Smooth muscle cell (in vitro differentiated cells): ENCODE measurements at regions not wholly inside any gene's neighbourhood (a gene's known extent, or its start where the extent isn't known, plus 50 kb on each side); places are given as distances from the start of the nearest gene placed in this dataset.

Source experiments
- DNase-seq: peaks from one replicate; lab custom pipeline; 2025; ENCODE audit not compliant: unreplicated experiment; lab: John Stamatoyannopoulos, UW
- H2AFZ ChIP-seq: fragments of 200-600 bp; sonication (generic); 2 replicates; pipeline ENCODE4 v1.6.0; 2016; ENCODE audit warnings: antibody characterized with exemption, low read depth, mild to moderate bottlenecking
- H3F3A ChIP-seq: fragments of 200-600 bp; sonication (generic); 2 replicates; pipeline ENCODE4 v1.6.0; 2017; ENCODE audit warnings: antibody characterized with exemption, low read depth
- H3K27ac ChIP-seq: fragments of 200-600 bp; sonication (generic); 2 replicates; pipeline ENCODE4 v1.5.1; 2016; ENCODE audit warnings: low read depth, mild to moderate bottlenecking
- H3K27me3 ChIP-seq: fragments of 200-600 bp; sonication (generic); 2 replicates; pipeline ENCODE4 v1.6.1; 2016; ENCODE audit warnings: low read depth, mild to moderate bottlenecking
- H3K36me3 ChIP-seq: fragments of 200-600 bp; sonication (generic); 2 replicates; pipeline ENCODE4 v1.5.1; 2016; ENCODE audit warnings: low read depth
- H3K4me1 ChIP-seq: fragments of 200-600 bp; sonication (generic); 2 replicates; pipeline ENCODE4 v1.5.1; 2016; ENCODE audit warnings: low read depth
- H3K4me2 ChIP-seq: fragments of 200-600 bp; sonication (generic); 2 replicates; pipeline ENCODE4 v1.6.0; 2016; ENCODE audit warnings: mild to moderate bottlenecking
- H3K4me3 ChIP-seq: fragments of 200-600 bp; sonication (generic); 2 replicates; pipeline ENCODE4 v1.5.1; 2016; ENCODE audit warnings: mild to moderate bottlenecking
- H3K79me2 ChIP-seq: fragments of 200-600 bp; sonication (generic); 2 replicates; pipeline ENCODE4 v1.6.0; 2016; ENCODE audit warnings: low read depth, mild to moderate bottlenecking
- H3K9ac ChIP-seq: fragments of 200-600 bp; sonication (generic); 2 replicates; pipeline ENCODE4 v1.6.0; 2016; ENCODE audit warnings: low read depth
- H3K9me3 ChIP-seq: fragments of 200-600 bp; sonication (generic); replicated peaks from 2 replicates; pipeline ENCODE4 v1.5.1; 2016; ENCODE audit warnings: low read depth
- H4K20me1 ChIP-seq: fragments of 200-600 bp; sonication (generic); 2 replicates; pipeline ENCODE4 v1.6.0; 2016; ENCODE audit warnings: low read depth
- CTCF ChIP-seq: fragments of 200-600 bp; sonication (generic); IDR thresholded peaks from 2 replicates; pipeline ENCODE4 v1.5.1; 2017; ENCODE audit warnings: borderline replicate concordance, mild to moderate bottlenecking, antibody characterized with exemption; ENCODE audit not compliant: insufficient read depth, poor library complexity, severe bottlenecking
- WGBS: methylation state at CpG from one replicate; pipeline ENCODE4 v1.1.7; 2016; ENCODE audit warnings: low lambda C conversion rate; 5-methylcytosine and 5-hydroxymethylcytosine counted together

- Histone ChIP-seq H3K9me3 (no peaks in the 10 kb centered on the region), H3K4me3 (no peak overlapping the region), H3K4me1 (peaks cover 18% of the 10 kb centered on the region), H3F3A (no peaks in the 10 kb centered on the region), H3K27ac (no peak overlapping the region), H4K20me1 (no peaks in the 10 kb centered on the region), H3K9ac (no peak overlapping the region), H3K79me2 (no peaks in the 10 kb centered on the region), H2AFZ (no peak overlapping the region), H3K27me3 (no peaks in the 10 kb centered on the region), H3K36me3 (no peaks in the 10 kb centered on the region), H3K4me2 (no peak overlapping the region)
- no peak for TF ChIP-seq CTCF
- DNase-seq: no peak
- 70% methylated on average over 14 of the region's 14 CpGs for WGBS
Observed at GRCh38 chr12:107400686-107401447, 284.7 kb upstream of the PWP1 start.

- Histone ChIP-seq H3K4me3 (no peak overlapping the region), H3K9me3 (no peaks in the 10 kb centered on the region), H3F3A (no peaks in the 10 kb centered on the region), H2AFZ (no peak overlapping the region), H3K27me3 (no peaks in the 10 kb centered on the region), H4K20me1 (no peaks in the 10 kb centered on the region), H3K4me1 (peaks cover 18% of the 10 kb centered on the region), H3K4me2 (no peak overlapping the region), H3K27ac (no peak overlapping the region), H3K9ac (no peak overlapping the region), H3K79me2 (no peaks in the 10 kb centered on the region), H3K36me3 (no peaks in the 10 kb centered on the region)
- 63% methylated on average over 5 of the region's 5 CpGs for WGBS
- DNase-seq: no peak
- TF ChIP-seq CTCF: peak; percentile 56
Observed at GRCh38 chr12:107402041-107403022, 283.3 kb upstream of the PWP1 start.

GRCh38 chr12:107404981-107405380 lies 280.6 kb upstream of the PWP1 start:
- Histone ChIP-seq H3K27me3 (no peaks in the 10 kb centered on the region), H3K4me3 (no peak overlapping the region), H2AFZ (no peak overlapping the region), H3K79me2 (no peaks in the 10 kb centered on the region), H3K4me2 (no peak overlapping the region), H3K36me3 (no peaks in the 10 kb centered on the region), H3K9ac (no peak overlapping the region), H3K9me3 (no peaks in the 10 kb centered on the region), H3K4me1 (no peaks in the 10 kb centered on the region), H4K20me1 (no peaks in the 10 kb centered on the region), H3K27ac (no peak overlapping the region), H3F3A (no peaks in the 10 kb centered on the region)
- peak; percentile 23 for TF ChIP-seq CTCF
- no peak for DNase-seq
- 54% methylated on average over 4 of the region's 4 CpGs for WGBS
